ENCODE measurements at regions not wholly inside any gene's neighbourhood (a gene's known extent, or its start where the extent isn't known, plus 50 kb on each side); places are given as distances from the start of the nearest gene placed in this dataset.

DNA sequence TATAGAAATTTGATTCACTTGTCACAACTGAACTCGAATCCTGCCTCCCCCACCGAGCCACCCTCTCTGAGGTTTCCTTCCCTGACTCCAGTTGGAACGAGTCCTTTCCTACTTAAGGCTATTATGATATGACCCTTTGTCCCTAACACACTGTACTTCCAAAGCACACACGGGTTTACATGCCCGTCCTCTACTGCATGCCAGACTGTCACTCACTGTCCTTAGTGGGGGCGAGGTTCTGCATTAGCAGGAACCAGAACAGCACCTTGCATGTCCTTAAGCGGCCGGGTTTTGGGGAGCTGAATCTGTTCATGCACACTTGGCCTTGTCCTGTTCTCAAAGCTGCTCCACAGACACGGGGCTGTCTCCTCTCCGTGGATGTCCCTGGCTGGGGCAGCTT is 164.6 kb upstream of the KCNJ6 start:
- TF ChIP-seq, protein P1, sequence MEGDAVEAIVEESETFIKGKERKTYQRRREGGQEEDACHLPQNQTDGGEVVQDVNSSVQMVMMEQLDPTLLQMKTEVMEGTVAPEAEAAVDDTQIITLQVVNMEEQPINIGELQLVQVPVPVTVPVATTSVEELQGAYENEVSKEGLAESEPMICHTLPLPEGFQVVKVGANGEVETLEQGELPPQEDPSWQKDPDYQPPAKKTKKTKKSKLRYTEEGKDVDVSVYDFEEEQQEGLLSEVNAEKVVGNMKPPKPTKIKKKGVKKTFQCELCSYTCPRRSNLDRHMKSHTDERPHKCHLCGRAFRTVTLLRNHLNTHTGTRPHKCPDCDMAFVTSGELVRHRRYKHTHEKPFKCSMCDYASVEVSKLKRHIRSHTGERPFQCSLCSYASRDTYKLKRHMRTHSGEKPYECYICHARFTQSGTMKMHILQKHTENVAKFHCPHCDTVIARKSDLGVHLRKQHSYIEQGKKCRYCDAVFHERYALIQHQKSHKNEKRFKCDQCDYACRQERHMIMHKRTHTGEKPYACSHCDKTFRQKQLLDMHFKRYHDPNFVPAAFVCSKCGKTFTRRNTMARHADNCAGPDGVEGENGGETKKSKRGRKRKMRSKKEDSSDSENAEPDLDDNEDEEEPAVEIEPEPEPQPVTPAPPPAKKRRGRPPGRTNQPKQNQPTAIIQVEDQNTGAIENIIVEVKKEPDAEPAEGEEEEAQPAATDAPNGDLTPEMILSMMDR (IDR thresholded peaks at IDR 0.05; ENCODE audit: low read depth, low read length) = no peak
- TF ChIP-seq POLR2A (IDR thresholded peaks at IDR 0.05; ENCODE audit: extremely low read depth, insufficient read length) = no peak
- TF ChIP-seq, protein P2, sequence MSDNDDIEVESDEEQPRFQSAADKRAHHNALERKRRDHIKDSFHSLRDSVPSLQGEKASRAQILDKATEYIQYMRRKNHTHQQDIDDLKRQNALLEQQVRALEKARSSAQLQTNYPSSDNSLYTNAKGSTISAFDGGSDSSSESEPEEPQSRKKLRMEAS (IDR thresholded peaks at IDR 0.05; ENCODE audit: low read depth, low read length) = no peak
- no peak for TF ChIP-seq MYC (IDR thresholded peaks at IDR 0.05; ENCODE audit: low read depth, low read length)

Data from NB4 (cell line).